ENCODE measurements at regions not wholly inside any gene's neighbourhood (a gene's known extent, or its start where the extent isn't known, plus 50 kb on each side); places are given as distances from the start of the nearest gene placed in this dataset.
"Not testable (repeated sequence)": the region's sequence is repeated elsewhere in the genome, so short reads cannot be mapped to it uniquely, and the experiment has no call there.

GRCh38 chr2:242076184-242076583, 206.7 kb downstream of the RTP5 start:
- not testable (repeated sequence) for TF ChIP-seq MYC (IDR thresholded peaks at IDR 0.05; ENCODE audit: low read depth, low read length); POLR2A (IDR thresholded peaks at IDR 0.05; ENCODE audit: extremely low read depth, insufficient read length); CTCF (IDR thresholded peaks at IDR 0.05; ENCODE audit: low read depth, low read length); MAX (IDR thresholded peaks at IDR 0.05; ENCODE audit: low read depth, low read length)
